HCT116 (cell line): ENCODE measurements at regions not wholly inside any gene's neighbourhood (a gene's known extent, or its start where the extent isn't known, plus 50 kb on each side); places are given as distances from the start of the nearest gene placed in this dataset.

Source experiments
- ATAC-seq: fragments of 200-7000 bp; cut with Tn5 transposase; 2 replicates; pipeline ENCODE4 v1.9.1; 2020; ENCODE audit warnings: mild to moderate bottlenecking, moderate library complexity
- BruUV-seq: library from RNA; stranded (reverse); fragments of 400-500 nt; replicated peaks from 2 replicates; lab custom pipeline; 2021; lab: Mats Ljungman, UMichigan
- CTCF ChIA-PET: fragments of 300-600 bp; sonication (Branson Sonifier 250); formaldehyde crosslinking; loops from one replicate; lab custom pipeline; 2021; ENCODE audit warnings: antibody characterized with exemption; lab: Charles Lee
- POLR2A ChIA-PET: fragments of 300-600, 350-600 bp; sonication (Branson Sonifier 250); formaldehyde crosslinking; loops from one replicate; lab custom pipeline; 2021; ENCODE audit warnings: antibody characterized with exemption; lab: Charles Lee
- RAD21 ChIA-PET, 2 experiments: fragments of 300-600 bp; sonication (Branson Sonifier 250); formaldehyde crosslinking; loops; one replicate each; lab custom pipeline; 2023; ENCODE audit warnings: low total read pairs in 2 of 2; ENCODE audit not compliant: uncharacterized antibody in 2 of 2, unreplicated experiment in 2 of 2, low non-redundant PET in 1 of 2; lab: Charles Lee
- DNase-seq: peaks from one replicate; pipeline ENCODE4 v3.0.0-alpha.2; 2010; ENCODE audit warnings: low read depth, low spot score
- H2AFZ ChIP-seq: fragments of 200-600 bp; shearing (Covaris generic), sonication (generic); 2 replicates; pipeline ENCODE4 v1.6.1; 2017; ENCODE audit warnings: low read depth, mixed run types, mixed read lengths, antibody characterized with exemption, low read length; ENCODE audit not compliant: poor library complexity, severe bottlenecking
- H3K27ac ChIP-seq: 2 replicates; pipeline ENCODE4 v1.5.1; 2012; ENCODE audit warnings: low read depth, low read length
- H3K27me3 ChIP-seq: fragments of 200-600 bp; sonication (generic); 2 replicates; pipeline ENCODE4 v1.6.1; 2016; ENCODE audit warnings: mixed run types, low read length, mixed read lengths; ENCODE audit not compliant: insufficient read depth
- H3K36me3 ChIP-seq, 2 experiments: fragments of 200-500 bp in 1 of 2; fragments of 200-600 bp in 1 of 2; sonication (Bioruptor generic) in 1 of 2; sonication (generic) in 1 of 2; 2 replicates each; pipeline versions ENCODE4 v1.5.1 to v1.6.1; 2014 to 2016; ENCODE audit warnings: low read length in 2 of 2, inconsistent platforms in 1 of 2, mixed read lengths in 1 of 2, mixed run types in 1 of 2; ENCODE audit not compliant: insufficient read depth in 2 of 2, control insufficient read depth in 1 of 2
- H3K4me1 ChIP-seq, 2 experiments: fragments of 200-600 bp in 1 of 2; sonication (generic) in 1 of 2; 2 replicates each; pipeline versions ENCODE4 v1.5.1 to v1.6.1; 2012 to 2017; ENCODE audit warnings: low read length in 2 of 2, inconsistent platforms in 1 of 2, mild to moderate bottlenecking in 1 of 2, mixed read lengths in 1 of 2, mixed run types in 1 of 2, moderate library complexity in 1 of 2; ENCODE audit not compliant: insufficient read depth in 2 of 2, control insufficient read depth in 1 of 2
- H3K4me2 ChIP-seq: fragments of 200-600 bp; sonication (generic); 2 replicates; pipeline ENCODE4 v1.6.1; 2017; ENCODE audit warnings: mixed run types, low read length, mixed read lengths
- H3K4me3 ChIP-seq, 2 experiments: fragments of 200-600 bp in 1 of 2; sonication (generic) in 1 of 2; replicated peaks in 1 of 2; 2 replicates each; pipeline ENCODE4 v1.5.1; 2011 to 2016; ENCODE audit warnings: low read length in 2 of 2, control low read depth in 1 of 2, low read depth in 1 of 2, mild to moderate bottlenecking in 1 of 2, mixed read lengths in 1 of 2, mixed run types in 1 of 2
- H3K79me2 ChIP-seq: fragments of 200-600 bp; sonication (generic); 2 replicates; pipeline ENCODE4 v1.6.1; 2017; ENCODE audit warnings: mild to moderate bottlenecking, mixed run types, low read length, moderate library complexity, mixed read lengths; ENCODE audit not compliant: insufficient read depth
- H3K9ac ChIP-seq: fragments of 200-600 bp; sonication (generic); 2 replicates; pipeline ENCODE4 v1.6.1; 2016; ENCODE audit warnings: low read length, mixed read lengths
- H3K9me2 ChIP-seq: fragments of 200-600 bp; sonication (generic), shearing (Covaris generic); 2 replicates; pipeline ENCODE4 v1.6.1; 2017; ENCODE audit warnings: mixed run types, mild to moderate bottlenecking, moderate library complexity; ENCODE audit not compliant: insufficient read depth
- H3K9me3 ChIP-seq, 2 experiments: fragments of 200-500 bp in 1 of 2; fragments of 200-600 bp in 1 of 2; sonication (Bioruptor generic) in 1 of 2; sonication (generic) in 1 of 2; 2 replicates each; pipeline ENCODE4 v1.6.1; 2014 to 2017; ENCODE audit warnings: low read length in 2 of 2, mixed read lengths in 2 of 2, inconsistent platforms in 1 of 2, low read depth in 1 of 2, mild to moderate bottlenecking in 1 of 2, mixed run types in 1 of 2, moderate library complexity in 1 of 2; ENCODE audit not compliant: control insufficient read depth in 1 of 2, insufficient read depth in 1 of 2
- H4K20me1 ChIP-seq: fragments of 200-600 bp; sonication (generic), shearing (Covaris generic); 2 replicates; pipeline ENCODE4 v1.6.1; 2017; ENCODE audit warnings: mixed run types, mild to moderate bottlenecking, moderate library complexity; ENCODE audit not compliant: insufficient read depth
- CEBPB ChIP-seq: IDR thresholded peaks from 2 replicates; pipeline ENCODE4 v1.6.1; 2012; ENCODE audit warnings: low read depth
- EGR1 ChIP-seq: IDR thresholded peaks from 2 replicates; pipeline ENCODE4 v1.6.1; 2012; ENCODE audit warnings: low read depth
- EZH2 ChIP-seq: fragments of 200-600 bp; sonication (generic); IDR thresholded peaks from 2 replicates; pipeline ENCODE4 v1.6.1; 2017; ENCODE audit warnings: antibody characterized with exemption, mixed run types
- JUND ChIP-seq: IDR thresholded peaks from 2 replicates; pipeline ENCODE4 v1.6.1; 2012
- RAD21 ChIP-seq: IDR thresholded peaks from 2 replicates; pipeline ENCODE4 v1.6.1; 2012; ENCODE audit warnings: low read depth, mild to moderate bottlenecking
- SP1 ChIP-seq: IDR thresholded peaks from 2 replicates; pipeline ENCODE4 v1.6.1; 2012; ENCODE audit warnings: low read depth
- SRF ChIP-seq: IDR thresholded peaks from 2 replicates; pipeline ENCODE4 v1.6.1; 2012; ENCODE audit warnings: low read depth
- ZFX ChIP-seq: fragments of 450-650 bp; IDR thresholded peaks from 2 replicates; pipeline ENCODE4 v1.6.1; 2017
- intact Hi-C: fragments of 100-400 bp; cut with micrococcal nuclease; formaldehyde crosslinking; loops from 2 replicates; pipeline ENCODE4 v1.10.0; 2022
- TF ChIP-seq, protein P1 (sequence below): IDR thresholded peaks from 2 replicates; pipeline ENCODE4 v1.6.1; 2011; ENCODE audit warnings: mild to moderate bottlenecking, low read length, moderate library complexity; ENCODE audit not compliant: insufficient replicate concordance; ENCODE audit errors: extremely low read depth
- TF ChIP-seq, protein P2 (sequence below): IDR thresholded peaks from 2 replicates; pipeline ENCODE4 v1.6.1; 2012
- TF ChIP-seq, protein P3 (sequence below): IDR thresholded peaks from 2 replicates; pipeline ENCODE4 v1.6.1; 2012; ENCODE audit warnings: low read depth

DNA sequence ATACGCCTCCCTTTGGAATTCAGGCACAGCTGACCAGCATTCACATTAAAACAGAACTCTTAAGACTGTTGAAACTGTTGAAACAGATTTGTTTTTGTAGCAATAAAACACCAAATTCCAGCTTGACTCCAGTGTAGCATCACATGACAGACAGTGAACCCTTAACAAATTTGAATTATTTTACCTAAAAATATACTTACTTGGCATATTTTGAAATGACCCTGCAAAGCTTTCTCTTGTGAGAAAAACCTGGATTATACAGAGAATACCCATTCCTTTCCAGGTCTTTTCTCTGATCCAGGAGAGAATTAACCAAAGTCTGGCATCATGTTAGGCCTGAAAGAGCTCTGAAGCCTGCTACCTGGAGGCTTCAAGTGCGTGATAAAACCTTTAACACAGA lies 410.3 kb downstream of the FOXG1 start:
- no peaks in the 10 kb centered on the region for H3K4me1 ChIP-seq
- no peaks in the 10 kb centered on the region for H3K27me3 ChIP-seq
- H3K36me3 ChIP-seq, result no peaks in the 10 kb centered on the region
- ChIA-PET CTCF (no interaction called here), POLR2A (no interaction called here), RAD21 (no interaction called here)
- no peak overlapping the region for H3K9ac ChIP-seq
- no peak for TF ChIP-seq ZFX
- TF ChIP-seq, protein P1, sequence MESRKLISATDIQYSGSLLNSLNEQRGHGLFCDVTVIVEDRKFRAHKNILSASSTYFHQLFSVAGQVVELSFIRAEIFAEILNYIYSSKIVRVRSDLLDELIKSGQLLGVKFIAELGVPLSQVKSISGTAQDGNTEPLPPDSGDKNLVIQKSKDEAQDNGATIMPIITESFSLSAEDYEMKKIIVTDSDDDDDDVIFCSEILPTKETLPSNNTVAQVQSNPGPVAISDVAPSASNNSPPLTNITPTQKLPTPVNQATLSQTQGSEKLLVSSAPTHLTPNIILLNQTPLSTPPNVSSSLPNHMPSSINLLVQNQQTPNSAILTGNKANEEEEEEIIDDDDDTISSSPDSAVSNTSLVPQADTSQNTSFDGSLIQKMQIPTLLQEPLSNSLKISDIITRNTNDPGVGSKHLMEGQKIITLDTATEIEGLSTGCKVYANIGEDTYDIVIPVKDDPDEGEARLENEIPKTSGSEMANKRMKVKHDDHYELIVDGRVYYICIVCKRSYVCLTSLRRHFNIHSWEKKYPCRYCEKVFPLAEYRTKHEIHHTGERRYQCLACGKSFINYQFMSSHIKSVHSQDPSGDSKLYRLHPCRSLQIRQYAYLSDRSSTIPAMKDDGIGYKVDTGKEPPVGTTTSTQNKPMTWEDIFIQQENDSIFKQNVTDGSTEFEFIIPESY, result no peak
- TF ChIP-seq CEBPB, result no peak
- no peak for TF ChIP-seq JUND
- TF ChIP-seq, protein P2, sequence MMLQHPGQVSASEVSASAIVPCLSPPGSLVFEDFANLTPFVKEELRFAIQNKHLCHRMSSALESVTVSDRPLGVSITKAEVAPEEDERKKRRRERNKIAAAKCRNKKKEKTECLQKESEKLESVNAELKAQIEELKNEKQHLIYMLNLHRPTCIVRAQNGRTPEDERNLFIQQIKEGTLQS, result no peak
- TF ChIP-seq SP1, result no peak
- TF ChIP-seq EGR1, result no peak
- TF ChIP-seq, protein P3, sequence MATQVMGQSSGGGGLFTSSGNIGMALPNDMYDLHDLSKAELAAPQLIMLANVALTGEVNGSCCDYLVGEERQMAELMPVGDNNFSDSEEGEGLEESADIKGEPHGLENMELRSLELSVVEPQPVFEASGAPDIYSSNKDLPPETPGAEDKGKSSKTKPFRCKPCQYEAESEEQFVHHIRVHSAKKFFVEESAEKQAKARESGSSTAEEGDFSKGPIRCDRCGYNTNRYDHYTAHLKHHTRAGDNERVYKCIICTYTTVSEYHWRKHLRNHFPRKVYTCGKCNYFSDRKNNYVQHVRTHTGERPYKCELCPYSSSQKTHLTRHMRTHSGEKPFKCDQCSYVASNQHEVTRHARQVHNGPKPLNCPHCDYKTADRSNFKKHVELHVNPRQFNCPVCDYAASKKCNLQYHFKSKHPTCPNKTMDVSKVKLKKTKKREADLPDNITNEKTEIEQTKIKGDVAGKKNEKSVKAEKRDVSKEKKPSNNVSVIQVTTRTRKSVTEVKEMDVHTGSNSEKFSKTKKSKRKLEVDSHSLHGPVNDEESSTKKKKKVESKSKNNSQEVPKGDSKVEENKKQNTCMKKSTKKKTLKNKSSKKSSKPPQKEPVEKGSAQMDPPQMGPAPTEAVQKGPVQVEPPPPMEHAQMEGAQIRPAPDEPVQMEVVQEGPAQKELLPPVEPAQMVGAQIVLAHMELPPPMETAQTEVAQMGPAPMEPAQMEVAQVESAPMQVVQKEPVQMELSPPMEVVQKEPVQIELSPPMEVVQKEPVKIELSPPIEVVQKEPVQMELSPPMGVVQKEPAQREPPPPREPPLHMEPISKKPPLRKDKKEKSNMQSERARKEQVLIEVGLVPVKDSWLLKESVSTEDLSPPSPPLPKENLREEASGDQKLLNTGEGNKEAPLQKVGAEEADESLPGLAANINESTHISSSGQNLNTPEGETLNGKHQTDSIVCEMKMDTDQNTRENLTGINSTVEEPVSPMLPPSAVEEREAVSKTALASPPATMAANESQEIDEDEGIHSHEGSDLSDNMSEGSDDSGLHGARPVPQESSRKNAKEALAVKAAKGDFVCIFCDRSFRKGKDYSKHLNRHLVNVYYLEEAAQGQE, result no peak
- TF ChIP-seq RAD21, result no peak
- TF ChIP-seq SRF, result no peak
- TF ChIP-seq EZH2, result no peak
- no peak overlapping the region for H3K4me3 ChIP-seq
- no peak overlapping the region for H3K27ac ChIP-seq
- H3K9me3 ChIP-seq, result peaks cover 0 to 20% of the 10 kb centered on the region in 2 experiments; a peak in 2 of 4 replicates
- no TSS peak for BruUV-seq
- H3K4me2 ChIP-seq, result no peak overlapping the region
- H3K9me2 ChIP-seq, result no peaks in the 10 kb centered on the region
- H3K79me2 ChIP-seq, result no peaks in the 10 kb centered on the region
- no peak for DNase-seq
- intact Hi-C loops, result no loop called here
- no peak for ATAC-seq
- H4K20me1 ChIP-seq, result no peaks in the 10 kb centered on the region
- no peak overlapping the region for H2AFZ ChIP-seq
